ENCODE measurements at regions not wholly inside any gene's neighbourhood (a gene's known extent, or its start where the extent isn't known, plus 50 kb on each side); places are given as distances from the start of the nearest gene placed in this dataset.

GRCh38 chr10:44153918-44154670, 230.8 kb downstream of the CXCL12 start:
- no peak overlapping the region for H3K4me3 ChIP-seq (ENCODE audit: low read length)
- DNase-seq (ENCODE audit: low read depth) = no peak
- TF ChIP-seq CTCF (IDR thresholded peaks at IDR 0.05; ENCODE audit: insufficient read depth, low read depth, low read length, missing control alignments) = no peak

- TF ChIP-seq CTCF (IDR thresholded peaks at IDR 0.05; ENCODE audit: insufficient read depth, low read depth, low read length, missing control alignments) = no peak
- no peak overlapping the region for H3K4me3 ChIP-seq (ENCODE audit: low read length)
- DNase-seq (ENCODE audit: low read depth) = no peak
These were observed 241.3 kb downstream of the CXCL12 start for GRCh38 chr10:44143556-44143955.

GRCh38 chr10:44132361-44133289, 252.3 kb downstream of the CXCL12 start:
- no peak overlapping the region for H3K4me3 ChIP-seq (ENCODE audit: low read length)
- DNase-seq (ENCODE audit: low read depth) = no peak
- TF ChIP-seq CTCF (IDR thresholded peaks at IDR 0.05; ENCODE audit: insufficient read depth, low read depth, low read length, missing control alignments) = no peak

GRCh38 chr10:44126291-44126717, 258.6 kb downstream of the CXCL12 start:
- no peak overlapping the region for H3K4me3 ChIP-seq (ENCODE audit: low read length)
- DNase-seq (ENCODE audit: low read depth) = no peak
- no peak for TF ChIP-seq CTCF (IDR thresholded peaks at IDR 0.05; ENCODE audit: insufficient read depth, low read depth, low read length, missing control alignments)

- TF ChIP-seq CTCF (IDR thresholded peaks at IDR 0.05; ENCODE audit: insufficient read depth, low read depth, low read length, missing control alignments) = no peak
- no peak overlapping the region for H3K4me3 ChIP-seq (ENCODE audit: low read length)
- DNase-seq (ENCODE audit: low read depth) = no peak
These were observed 259.0 kb downstream of the CXCL12 start for GRCh38 chr10:44125879-44126278.

- TF ChIP-seq CTCF (IDR thresholded peaks at IDR 0.05; ENCODE audit: insufficient read depth, low read depth, low read length, missing control alignments) = no peak
- no peak overlapping the region for H3K4me3 ChIP-seq (ENCODE audit: low read length)
- DNase-seq (ENCODE audit: low read depth) = no peak
These were observed 266.4 kb downstream of the CXCL12 start for GRCh38 chr10:44118500-44118899.

Measured in epithelial cell of esophagus (primary cell).